ENCODE measurements at regions not wholly inside any gene's neighbourhood (a gene's known extent, or its start where the extent isn't known, plus 50 kb on each side); places are given as distances from the start of the nearest gene placed in this dataset.
"Not testable (repeated sequence)": the region's sequence is repeated elsewhere in the genome, so short reads cannot be mapped to it uniquely, and the experiment has no call there.

DNA sequence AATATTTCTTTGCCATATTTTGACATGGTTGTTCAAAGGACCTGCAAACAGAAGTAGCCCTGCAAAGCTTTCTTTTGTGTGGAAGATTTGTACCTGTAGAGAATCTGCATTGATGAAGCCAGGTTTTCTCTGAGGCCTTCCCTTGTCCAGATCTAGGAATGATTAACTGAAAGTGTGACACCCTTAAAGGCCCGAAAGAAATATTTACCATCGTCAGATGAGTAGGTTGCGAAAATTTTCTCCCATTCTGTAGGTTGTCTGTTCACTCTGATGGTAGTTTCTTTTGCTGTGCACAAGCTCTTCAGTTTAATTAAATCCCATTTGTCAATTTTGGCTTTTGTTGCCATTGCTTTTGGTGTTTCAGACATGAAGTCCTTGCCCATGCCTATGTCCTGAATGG, 439.0 kb downstream of the SMARCA1 start:
- DNase-seq: not testable (repeated sequence)

DNA sequence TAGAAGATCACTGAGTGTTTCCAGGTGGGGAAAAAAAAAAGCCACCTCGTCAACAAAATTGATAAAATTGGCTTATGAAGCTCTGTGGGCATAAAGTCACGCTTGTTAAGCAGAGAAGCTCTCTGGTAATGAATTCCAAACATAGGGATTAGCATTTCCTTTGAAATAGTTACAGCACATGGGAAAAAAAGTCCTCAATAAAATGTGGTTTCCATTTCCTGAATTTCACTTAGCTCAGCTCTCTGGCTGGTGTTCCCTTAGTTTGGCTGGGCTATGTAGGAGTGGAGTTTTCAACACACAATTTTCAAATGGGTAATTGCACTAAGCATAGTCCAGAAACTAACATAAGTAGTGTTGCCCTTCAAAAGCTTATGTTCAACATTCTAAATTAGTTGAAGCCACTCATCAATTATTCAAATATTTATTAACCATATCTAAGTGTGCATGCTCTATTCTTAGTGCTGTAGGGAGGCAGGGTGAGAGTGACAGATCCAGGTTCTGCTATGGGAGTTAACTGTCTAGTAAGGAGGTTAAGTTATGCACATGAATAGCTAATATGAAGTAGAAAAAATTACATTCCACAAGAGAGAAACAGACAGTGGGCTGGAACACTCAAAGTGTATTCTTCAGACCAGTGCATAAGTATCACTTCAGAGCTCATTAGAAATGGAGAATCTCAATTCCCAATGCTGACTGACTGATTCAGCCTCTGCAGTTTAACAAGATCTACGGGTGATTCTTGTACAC, 445.7 kb downstream of the SMARCA1 start:
- DNase-seq: peak; percentile 52

- DNase-seq: no peak
Measured at GRCh38 chrX:129071390-129071789, 451.9 kb downstream of the SMARCA1 start.

- DNase-seq: no peak
Measured at GRCh38 chrX:129065895-129066294, 457.4 kb downstream of the SMARCA1 start.

DNA sequence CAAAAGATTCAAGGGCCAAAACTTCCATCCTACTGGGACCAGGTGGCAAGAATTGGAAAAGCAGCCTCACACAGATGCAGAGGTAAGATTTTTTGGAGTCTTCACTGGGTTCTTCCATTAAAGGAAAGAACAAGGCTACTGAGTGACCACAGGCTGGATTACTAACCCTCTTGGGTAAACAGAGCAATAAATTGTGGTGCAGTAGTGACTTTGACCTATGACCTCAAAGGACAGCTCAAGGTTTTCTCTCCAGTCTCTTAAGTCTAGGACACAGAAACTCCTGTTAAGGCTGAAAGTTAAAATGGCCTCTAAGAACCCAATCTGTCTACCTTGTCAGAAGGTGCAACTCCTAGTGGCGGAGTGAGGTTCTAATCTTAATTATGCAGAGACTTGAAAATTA, 464.9 kb downstream of the SMARCA1 start:
- DNase-seq: no peak

- no peak for DNase-seq
Measured at GRCh38 chrX:129043138-129043537, 480.2 kb downstream of the SMARCA1 start.

DNA sequence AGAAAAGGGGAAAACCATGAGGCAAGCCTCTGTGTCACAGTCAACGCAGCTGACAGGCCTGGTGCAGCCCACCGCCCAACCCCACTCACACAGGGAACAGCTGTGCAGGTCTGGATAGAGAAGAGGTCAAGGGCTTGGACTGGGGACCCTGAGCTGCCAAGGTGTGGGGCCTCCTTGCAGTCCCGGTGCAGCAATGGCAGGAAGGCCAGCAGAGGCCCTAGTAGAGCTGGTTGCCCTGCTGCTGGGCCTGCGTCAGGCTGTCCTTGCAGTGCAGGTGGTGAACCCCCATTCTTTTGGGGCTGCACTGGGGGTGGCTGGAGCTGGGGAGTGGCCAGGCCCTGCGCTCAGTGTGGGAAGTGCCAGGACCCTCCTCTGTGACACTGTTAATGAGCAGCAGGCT, 482.0 kb downstream of the SMARCA1 start:
- no peak for DNase-seq

DNA sequence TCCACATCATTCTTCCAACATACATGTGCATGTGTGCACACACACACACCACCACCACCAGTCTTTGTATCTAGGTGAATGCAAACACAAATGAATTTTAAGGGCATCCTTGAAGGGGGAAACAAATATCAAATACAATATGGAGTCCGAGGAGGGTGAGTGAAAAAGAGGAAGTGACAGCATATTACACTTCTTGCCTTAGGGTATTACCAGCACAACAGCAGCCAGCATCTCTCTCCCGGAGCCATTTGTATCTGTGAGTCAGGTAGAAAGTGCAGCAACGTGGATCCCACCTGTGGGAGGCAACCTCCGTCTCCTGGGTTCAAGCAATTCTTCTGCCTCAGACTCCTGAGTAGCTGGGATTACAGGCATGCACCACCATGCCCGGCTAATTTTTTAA, 483.2 kb downstream of the SMARCA1 start:
- no peak for DNase-seq

GRCh38 chrX:129039176-129039575, 484.1 kb downstream of the SMARCA1 start:
- DNase-seq: no peak

- no peak for DNase-seq
Measured at GRCh38 chrX:129037389-129037788, 485.9 kb downstream of the SMARCA1 start.

DNA sequence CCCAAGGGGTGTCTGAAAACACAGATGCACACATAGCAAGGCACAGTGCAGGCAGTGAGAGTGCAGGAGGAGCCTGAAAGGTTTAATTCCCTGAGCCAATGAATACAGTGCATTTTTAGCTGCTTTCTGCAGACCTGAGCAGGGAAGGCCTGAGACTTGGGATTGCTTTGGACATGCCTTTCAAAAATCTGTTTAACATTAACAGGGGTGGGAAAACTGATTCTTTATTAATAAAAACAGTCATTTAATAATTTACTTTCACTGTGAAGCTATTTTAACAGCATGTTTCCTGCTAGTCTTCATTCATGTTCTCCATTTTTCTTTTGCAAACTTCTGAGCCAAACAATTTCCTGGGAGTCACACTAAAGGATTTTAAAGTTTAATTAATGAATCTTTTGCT, 488.1 kb downstream of the SMARCA1 start:
- no peak for DNase-seq

GRCh38 chrX:129034196-129034595, 489.1 kb downstream of the SMARCA1 start:
- DNase-seq: no peak

- DNase-seq: no peak
Measured at GRCh38 chrX:129026202-129026601, 497.1 kb downstream of the SMARCA1 start.

GRCh38 chrX:129025376-129025775, 497.9 kb downstream of the SMARCA1 start:
- no peak for DNase-seq

- no peak for DNase-seq
Measured at GRCh38 chrX:129019412-129019811, 503.9 kb downstream of the SMARCA1 start.

GRCh38 chrX:129015381-129015780, 507.9 kb downstream of the SMARCA1 start:
- no peak for DNase-seq

DNA sequence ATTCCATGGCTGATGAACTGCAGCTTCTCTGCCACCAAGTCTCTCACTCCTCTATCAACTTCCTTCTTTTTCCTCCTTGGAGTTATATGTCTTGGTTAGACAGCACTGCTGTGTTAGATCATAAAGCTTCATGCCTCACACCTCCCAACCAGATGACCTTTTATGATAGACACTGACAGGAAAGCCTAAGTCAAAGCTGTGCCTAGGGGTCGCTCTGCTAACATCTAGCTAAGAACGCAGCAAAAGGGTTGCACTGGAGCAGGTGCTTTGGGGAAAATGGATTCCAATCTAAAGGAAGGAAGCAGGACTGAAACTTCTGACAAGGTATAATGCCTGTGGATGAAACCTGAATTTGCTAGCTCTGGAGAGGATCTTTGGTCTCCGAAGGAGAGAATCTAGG, 509.7 kb downstream of the SMARCA1 start:
- DNase-seq: no peak

DNA sequence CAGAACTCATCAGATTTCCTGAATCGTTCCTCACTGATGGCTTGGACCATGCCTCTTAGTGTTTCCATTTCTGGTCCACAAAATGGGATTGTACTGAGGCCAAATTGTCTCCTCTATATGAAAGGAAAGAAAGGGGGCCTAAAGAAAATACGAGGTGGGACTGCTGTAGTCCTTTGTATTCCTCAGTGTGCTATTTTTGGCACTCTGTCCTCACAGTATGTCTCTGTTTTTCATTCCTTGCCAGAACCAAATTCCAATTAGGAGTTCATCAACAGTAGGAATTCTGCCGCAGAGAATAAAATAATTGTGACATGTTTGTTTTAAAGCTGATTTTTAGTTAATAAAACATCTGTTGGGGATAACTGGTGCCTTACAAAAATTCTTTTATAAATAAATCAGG, 515.7 kb downstream of the SMARCA1 start:
- no peak for DNase-seq

DNA sequence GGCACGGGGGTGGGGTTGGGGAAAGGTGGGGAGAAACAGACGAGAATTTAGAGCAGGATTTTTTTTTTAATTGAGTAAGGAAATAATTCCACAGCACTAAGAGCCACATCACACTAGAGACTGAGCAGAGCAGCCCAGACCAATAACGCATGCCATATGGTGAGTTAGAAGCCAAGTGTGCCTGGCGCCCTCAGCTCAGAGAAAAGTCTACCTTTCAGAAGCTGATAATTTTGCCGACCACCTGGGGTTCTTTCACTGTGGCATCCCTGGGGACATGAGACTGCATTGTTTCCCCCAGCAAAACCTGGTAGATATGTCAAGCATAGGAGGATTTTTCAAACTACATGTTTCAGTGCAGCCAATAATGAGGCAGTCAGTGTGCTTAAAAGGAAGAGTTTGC, 516.8 kb downstream of the SMARCA1 start:
- DNase-seq: no peak

DNA sequence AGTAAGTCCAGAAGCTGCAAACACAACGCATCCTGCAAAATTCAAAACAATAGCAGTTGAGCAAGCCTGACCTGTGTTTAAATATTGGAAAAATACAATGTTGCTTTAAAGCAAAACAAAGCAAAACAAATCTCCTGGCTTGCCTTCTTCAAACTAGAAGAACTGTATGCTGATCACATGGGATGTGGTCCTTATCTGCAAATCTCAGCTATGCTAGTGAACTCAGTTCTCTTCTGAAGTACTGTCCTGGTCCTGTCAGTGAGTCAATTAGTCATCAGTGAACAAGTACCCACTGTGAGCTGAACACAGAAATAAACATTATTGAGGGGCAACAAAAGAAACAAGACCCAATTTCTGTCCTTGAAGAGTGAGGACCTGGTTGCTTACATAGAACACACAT, 522.5 kb downstream of the SMARCA1 start:
- no peak for DNase-seq

DNA sequence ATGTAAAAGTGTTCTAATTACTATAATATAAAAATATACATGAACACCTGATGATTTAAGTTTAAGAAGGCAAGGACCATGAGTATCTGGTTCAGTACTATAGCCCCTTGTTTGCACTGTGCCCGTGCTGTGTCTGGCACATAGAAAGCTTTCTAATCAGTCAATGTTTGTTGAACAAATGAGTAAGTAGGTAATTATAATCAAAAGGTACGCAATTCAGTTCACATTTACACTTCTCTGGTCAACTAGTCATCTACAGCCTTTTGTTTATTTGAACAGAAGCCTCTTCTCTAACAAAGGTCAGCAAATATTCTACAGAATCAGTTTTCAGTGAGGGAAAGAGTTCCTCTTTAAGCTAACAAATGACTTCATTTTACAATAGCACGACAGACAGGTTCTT, 523.3 kb downstream of the SMARCA1 start:
- DNase-seq: no peak

- DNase-seq: no peak
Measured at GRCh38 chrX:128992107-128992971, 531.0 kb downstream of the SMARCA1 start.

DNA sequence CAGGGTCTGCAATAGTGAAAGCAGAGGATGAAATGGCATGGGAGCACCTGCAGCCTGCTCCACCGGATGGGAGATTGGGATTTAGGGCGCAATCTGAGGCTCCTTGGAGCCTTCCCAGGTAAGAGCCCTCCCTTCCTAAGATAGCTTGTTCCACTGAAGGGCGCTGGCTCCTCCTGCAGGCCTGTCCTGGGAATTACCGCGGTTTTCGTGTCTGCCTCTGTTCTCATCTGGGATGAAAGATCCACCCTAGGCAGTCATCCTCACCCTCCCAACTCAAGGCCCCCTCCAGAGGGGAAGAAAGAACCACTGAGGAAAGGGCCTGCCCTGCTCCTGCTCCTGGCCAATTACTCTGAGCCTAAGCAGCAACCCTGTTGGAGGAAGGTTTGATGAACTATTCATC, 547.5 kb downstream of the SMARCA1 start:
- peak; percentile 25 for DNase-seq

All from muscle of arm (tissue), 1 donor.